Stimulated activated CD8-positive, alpha-beta memory T cell treated with anti-CD3 and anti-CD28 coated beads, Interleukin-7, amount 100 ng/mL, for 48 hours (primary cell): ENCODE measurements at regions not wholly inside any gene's neighbourhood (a gene's known extent, or its start where the extent isn't known, plus 50 kb on each side); places are given as distances from the start of the nearest gene placed in this dataset.

Experiments
- DNase-seq, 2 donors: peaks; one replicate each; pipeline ENCODE4 v3.0.0-alpha.2; 2020; ENCODE audit warnings: low read depth in 1 of 2; ENCODE audit errors: extremely low read depth in 1 of 2

- DNase-seq: no peak
Measured at GRCh38 chr10:121167534-121168243, 316.5 kb downstream of the WDR11 start.

- no peak for DNase-seq
Measured at GRCh38 chr10:121168545-121169216, 317.5 kb downstream of the WDR11 start.

DNA sequence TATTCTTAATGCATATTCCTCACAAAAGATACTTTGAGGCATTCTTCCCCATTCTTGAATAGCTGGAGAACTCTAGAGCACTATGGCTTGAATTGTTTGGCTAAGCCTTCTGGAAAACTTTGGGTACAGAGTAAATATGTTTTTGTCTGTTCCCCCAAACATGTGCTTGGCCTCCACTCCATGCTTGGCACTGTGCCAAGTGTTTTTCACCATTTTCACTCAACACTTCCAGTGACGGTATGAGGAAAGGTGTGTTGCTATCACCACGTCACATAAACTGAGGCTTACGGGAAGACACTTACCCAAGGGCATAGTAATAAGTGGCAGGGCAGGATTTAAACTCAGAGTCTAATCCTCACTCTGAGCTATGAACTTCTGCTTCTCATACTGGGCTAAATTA is 318.2 kb downstream of the WDR11 start:
- DNase-seq: no peak

DNA sequence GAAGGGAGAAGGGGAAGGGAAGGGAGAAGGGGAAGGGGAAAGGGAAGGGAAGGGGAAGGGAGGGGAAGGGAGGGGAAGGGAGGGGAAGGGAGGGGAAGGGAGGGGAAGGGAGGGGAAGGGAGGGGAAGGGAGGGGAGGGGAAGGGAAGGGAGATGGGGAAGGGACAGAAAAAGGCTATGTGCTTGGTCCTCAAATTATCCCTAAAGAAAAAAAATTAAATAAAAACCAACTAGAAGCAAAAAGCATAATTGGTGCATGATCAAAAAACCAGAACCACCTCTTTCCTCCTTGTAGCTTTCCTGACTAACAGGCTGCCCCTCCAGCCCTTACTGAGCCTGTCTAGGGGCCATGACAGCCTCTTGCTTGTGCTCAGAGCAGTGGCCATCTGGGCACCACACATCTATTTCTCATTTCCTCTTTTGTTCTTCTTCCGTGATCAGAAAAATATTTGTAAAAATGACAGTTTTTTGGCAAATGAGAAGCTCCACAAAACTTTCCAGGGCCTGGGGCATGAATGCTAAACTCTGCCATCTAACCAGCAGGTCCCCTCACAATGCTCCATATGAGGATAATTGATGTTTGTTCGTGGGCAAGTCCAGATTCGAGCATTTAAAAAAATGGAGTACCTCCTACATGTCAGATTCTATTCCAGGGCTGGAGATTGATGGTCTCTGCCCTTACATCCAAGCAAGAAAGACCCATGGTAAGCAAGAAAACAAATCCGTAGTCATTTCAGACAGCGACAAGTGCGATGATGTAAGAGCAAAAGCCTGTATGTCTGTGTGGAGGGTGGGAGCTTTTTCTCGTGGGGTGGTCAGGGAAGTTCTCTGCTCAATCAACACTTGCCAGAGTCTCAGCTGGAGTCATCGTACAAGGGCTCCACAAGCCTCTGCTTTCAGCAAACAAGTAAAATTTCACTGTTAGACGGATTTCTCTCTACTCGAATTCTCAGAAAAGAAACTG is 320.9 kb downstream of the WDR11 start:
- DNase-seq: no peak

DNA sequence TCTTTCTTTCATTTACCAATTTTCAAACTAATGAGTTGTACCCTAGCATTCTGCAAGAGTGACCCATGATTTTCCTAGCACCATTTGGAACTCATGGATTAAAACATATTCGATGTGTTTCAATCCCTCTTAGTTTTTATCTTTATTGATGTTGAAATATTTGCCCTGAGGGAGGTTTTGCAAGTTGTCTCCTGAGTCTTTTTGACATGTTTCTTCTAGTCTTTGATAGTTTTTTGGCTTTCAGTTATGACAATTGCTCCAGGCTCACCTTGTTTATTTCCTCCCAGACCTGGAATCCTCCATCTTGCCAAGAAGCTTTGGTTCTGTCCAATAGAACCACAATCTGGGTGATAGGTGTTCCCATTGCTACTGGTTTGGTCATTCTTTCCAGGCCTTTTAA is 327.8 kb downstream of the WDR11 start:
- DNase-seq: no peak

GRCh38 chr10:121182219-121182618 is 331.1 kb downstream of the WDR11 start:
- no peak for DNase-seq

GRCh38 chr10:121183236-121183635 is 332.1 kb downstream of the WDR11 start:
- no peak for DNase-seq

DNA sequence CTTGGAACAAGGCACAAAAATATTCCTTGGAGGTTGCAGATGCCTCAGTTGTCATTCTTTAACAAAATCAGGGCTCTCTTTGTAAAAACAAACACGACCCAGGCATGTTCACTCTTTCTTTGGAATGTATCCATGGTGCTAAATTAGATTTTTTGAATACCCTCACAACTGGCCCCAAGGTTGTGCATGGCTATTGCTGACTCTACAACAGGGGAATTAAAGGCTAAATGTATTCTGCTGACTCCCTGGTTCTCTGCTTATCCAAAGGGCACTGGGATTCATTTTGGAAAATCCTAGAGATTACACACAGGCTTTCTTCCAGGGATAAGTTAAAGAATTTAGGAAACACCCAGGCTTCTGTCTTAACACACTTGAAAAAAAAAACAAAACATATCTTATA is 332.5 kb downstream of the WDR11 start:
- no peak for DNase-seq

DNA sequence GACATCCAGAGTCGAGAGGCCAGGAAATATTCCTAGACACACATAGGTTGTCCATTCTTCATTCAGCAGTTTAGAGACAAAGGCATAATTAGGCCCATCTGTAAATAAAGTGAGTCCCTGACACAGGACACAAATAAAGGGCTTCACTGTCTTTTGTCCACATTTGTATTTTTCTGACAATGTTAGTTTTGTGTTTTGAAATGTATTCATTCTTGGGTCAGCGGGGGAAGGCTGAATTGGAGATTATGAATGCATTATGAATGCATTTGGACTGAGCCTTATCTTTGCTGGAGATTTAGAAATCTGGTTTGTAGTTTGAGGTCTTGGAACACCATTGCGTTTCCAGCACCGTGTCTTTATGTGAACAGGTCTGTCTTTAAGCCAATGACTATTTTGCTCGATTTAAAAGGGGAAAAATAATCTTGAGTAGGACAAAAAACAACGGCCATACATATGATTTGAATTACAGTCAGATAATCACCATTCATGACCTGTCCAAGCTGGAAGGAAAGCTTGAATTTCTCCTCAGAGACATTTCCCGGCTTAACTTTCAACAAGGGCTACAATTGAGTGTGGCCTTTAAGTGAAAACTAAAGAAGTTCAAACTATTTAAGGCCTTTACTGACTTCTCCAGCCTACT is 334.8 kb downstream of the WDR11 start:
- DNase-seq: no peak

GRCh38 chr10:121187391-121187790 is 336.2 kb downstream of the WDR11 start:
- no peak for DNase-seq

GRCh38 chr10:121188005-121188404 is 336.8 kb downstream of the WDR11 start:
- no peak for DNase-seq

DNA sequence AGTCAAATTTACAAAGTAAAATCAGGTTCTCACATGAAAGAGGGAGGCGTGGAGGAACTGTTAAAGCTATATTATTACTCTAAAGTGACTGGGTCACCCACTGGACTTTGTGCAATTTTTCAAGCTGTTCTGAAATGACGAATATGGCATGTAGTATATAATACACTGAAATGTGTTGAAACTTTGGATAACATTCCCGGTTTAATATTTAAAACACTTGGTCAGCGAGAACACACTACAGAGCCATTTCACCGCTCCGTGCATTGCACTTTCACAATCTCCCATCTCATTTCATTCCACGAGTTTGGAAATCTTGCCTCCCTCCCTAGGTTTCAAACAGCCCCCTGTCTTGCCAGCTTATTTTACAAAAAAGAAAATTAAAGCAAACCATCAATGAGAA is 337.9 kb downstream of the WDR11 start:
- no peak for DNase-seq

GRCh38 chr10:121194696-121195523 is 343.7 kb downstream of the WDR11 start:
- DNase-seq: no peak

DNA sequence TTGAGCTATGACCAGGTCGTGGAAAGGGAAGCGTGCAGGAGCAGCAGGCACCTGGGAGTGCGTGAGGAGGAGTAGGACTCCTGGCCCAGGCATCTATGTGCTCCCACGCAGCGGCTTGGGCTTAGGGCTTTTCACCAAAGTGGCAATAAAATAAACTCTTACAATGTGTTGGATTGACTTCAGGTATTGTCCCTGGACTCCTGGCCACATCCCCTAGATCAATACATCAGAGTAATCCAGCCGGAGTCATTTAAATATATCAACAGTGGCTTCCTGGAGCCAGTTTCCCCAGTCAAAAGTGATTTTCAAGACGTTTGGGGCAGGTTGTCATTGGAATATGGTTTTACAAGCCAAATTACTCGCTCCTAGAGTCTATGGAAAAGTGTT is 344.4 kb downstream of the WDR11 start:
- DNase-seq: no peak

DNA sequence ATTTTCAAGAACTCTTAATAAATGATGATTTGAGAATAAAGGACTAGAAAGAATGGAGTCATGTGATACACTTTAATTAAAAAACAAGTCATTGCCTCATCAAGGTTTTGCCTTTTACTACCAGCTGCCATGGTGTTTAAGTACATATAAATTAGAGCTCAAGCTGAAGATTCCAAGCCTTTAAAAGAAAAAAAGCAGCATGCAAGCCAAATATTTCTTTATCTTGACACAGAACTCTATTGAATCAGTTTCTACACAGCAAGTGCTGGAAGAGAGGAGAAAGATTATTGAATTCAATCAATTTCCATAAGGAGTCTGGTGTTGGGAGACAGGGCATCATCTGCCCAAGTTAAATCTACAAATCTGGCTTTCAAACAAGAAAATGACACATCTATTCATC is 347.9 kb downstream of the WDR11 start:
- DNase-seq: no peak

GRCh38 chr10:121205625-121206024 is 354.5 kb downstream of the WDR11 start:
- DNase-seq: no peak

DNA sequence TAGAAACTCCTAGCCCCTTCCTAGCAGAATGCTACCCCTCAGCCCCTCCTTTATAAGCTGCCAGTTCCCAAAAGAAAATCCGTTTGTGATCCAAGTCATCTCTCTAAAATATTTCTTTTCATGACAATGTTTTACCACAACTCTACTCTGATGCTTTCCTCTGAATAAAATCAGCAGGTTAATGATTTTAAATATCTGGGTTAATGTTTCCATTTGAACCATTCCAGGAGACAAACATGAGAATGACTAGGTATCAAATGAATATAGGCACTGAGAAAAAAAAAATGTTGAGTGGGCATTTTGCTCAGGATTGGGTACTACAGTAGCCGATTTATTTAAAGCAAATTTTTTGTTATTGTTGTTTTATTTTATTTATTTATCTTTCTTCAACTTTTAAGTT is 360.3 kb downstream of the WDR11 start:
- DNase-seq: no peak

DNA sequence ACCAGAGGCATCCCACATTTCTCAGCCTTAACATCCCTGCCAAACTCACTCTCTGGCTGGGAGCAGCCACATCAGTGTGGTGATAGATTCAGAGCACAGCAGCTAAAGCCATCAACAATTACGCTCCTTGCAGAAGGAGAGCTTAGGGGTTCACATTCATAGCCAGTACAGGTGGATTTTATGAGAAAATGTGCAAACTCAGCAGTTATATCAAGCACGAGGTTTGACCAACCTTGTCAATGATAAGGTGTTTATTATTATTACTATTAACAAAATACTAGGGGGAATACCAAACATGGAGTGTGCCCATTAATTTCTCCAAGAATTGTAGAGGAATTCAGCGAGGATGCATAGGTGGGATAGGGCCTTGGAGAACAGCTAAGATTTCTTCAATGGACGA is 362.3 kb downstream of the WDR11 start:
- no peak for DNase-seq

DNA sequence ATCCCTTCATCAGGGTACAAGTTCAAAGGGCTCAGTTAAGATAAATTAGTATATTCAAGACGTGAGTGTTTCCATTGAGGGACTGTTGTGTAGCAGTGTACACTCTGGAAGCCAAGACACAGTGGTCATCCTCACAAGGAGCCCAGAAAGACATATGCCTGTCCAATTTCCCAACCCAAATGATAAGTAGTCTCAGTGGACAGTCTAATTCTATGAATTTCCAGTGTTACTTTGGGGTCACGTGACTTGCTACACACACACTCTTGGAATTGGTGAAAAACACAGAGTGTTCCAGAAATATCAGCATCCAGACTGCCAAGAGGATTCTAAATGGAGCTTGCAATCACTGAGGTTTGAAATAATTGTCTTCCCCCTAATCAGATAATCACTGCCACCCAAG is 365.1 kb downstream of the WDR11 start:
- DNase-seq: no peak

GRCh38 chr10:121216721-121217181 is 365.6 kb downstream of the WDR11 start:
- no peak for DNase-seq
